22Rv1 (cell line): ENCODE measurements at regions not wholly inside any gene's neighbourhood (a gene's known extent, or its start where the extent isn't known, plus 50 kb on each side); places are given as distances from the start of the nearest gene placed in this dataset.

Source experiments
- CTCF ChIP-seq: fragments of 450-650 bp; IDR thresholded peaks from 2 replicates; pipeline ENCODE4 v1.5.1; 2017; ENCODE audit warnings: mild to moderate bottlenecking
- ZFX ChIP-seq: fragments of 450-650 bp; IDR thresholded peaks from 2 replicates; pipeline ENCODE4 v1.6.1; 2017; ENCODE audit warnings: antibody characterized with exemption, borderline replicate concordance

GRCh38 chr5:158510479-158510878, 589.2 kb downstream of the EBF1 start:
- TF ChIP-seq ZFX (no peak), CTCF (no peak)
